ENCODE measurements at regions not wholly inside any gene's neighbourhood (a gene's known extent, or its start where the extent isn't known, plus 50 kb on each side); places are given as distances from the start of the nearest gene placed in this dataset.

DNA sequence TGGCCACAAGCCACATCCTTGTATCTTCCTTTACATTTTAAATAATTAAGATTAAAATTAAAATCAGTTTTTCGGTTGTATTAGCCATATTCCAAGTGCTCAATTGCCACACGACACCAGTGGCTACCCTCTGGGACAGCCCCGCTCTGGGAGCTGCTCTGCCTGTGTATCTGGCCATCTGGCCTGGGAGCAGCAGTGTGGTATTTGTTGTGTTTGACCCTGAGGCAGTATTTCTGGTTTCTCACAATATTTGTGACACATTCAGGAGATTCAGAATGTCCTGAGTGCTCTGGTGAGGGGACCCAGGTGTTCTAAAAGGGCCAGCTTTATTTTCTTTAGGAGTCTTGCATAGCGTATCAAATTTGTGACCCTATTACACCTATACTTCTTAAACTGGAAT is 179.0 kb downstream of the SUCLA2 start:
- no peak for DNase-seq

- DNase-seq, result no peak
These were observed 184.2 kb downstream of the SUCLA2 start for GRCh38 chr13:47816831-47817230.

DNA sequence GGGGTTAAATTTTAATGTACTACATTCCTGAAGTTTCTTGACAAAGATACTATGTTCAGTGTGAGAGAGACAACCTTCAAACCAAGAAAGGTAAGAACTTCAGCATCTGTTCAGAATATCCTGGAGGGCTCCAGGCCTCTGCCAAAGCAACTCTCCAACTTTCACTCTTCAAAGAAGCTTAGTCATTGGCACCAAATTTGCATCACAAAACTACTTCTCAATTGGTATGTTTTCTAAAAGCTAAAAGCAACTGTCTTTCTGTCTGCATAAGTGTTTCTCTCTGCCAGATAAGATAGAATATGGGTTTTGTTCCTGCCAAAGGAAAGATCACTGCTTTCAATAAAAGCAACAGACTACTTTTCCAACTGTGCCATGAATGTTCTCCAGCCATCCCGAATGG is 187.4 kb downstream of the SUCLA2 start:
- no peak for DNase-seq

GRCh38 chr13:47809411-47809810 is 191.7 kb downstream of the SUCLA2 start:
- DNase-seq, result no peak

GRCh38 chr13:47803131-47803530 is 197.9 kb downstream of the SUCLA2 start:
- DNase-seq, result no peak

DNA sequence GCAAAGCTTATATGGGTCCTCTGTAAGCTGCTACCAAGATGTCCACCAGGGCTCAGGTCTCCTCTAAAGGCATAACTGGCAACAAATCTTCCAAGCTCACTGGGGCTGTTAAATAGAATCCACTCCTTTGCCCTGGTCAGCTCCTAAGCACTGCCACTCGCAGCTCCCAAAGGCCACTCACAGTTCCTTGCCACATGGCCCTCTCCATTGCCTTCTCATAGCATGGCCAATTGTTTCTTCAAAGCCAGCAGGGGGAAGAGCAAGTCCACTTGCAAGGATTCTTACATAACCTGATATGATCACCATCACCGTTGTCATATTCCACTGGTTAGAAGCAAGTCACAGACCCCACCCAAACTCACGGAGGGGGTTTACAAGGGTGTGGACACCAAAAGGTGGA is 199.5 kb downstream of the SUCLA2 start:
- DNase-seq, result no peak

- no peak for DNase-seq
These were observed 200.5 kb downstream of the SUCLA2 start for GRCh38 chr13:47800593-47800992.

- no peak for DNase-seq
These were observed 202.2 kb downstream of the SUCLA2 start for GRCh38 chr13:47798906-47799305.

DNA sequence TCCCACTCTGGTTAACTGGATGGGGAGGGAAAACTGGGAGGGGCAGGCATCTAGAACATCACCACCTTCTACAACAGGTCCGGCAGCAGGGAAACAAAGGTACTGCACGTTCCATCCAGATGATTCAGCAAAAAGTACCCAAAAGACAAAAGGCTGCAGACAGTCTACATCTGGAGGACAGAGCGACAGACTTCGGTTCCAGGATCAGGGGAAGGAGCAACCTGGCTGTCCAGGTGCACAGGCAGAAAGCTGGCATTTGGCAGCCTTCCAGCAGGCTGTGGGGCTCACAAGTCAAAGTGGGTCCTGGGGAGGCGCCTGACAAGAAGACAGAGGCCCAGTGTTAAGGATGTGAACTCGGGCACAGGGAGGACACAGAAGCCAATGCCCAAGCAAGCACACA is 202.9 kb downstream of the SUCLA2 start:
- DNase-seq, result no peak

GRCh38 chr13:47796816-47797215 is 204.3 kb downstream of the SUCLA2 start:
- DNase-seq, result no peak

DNA sequence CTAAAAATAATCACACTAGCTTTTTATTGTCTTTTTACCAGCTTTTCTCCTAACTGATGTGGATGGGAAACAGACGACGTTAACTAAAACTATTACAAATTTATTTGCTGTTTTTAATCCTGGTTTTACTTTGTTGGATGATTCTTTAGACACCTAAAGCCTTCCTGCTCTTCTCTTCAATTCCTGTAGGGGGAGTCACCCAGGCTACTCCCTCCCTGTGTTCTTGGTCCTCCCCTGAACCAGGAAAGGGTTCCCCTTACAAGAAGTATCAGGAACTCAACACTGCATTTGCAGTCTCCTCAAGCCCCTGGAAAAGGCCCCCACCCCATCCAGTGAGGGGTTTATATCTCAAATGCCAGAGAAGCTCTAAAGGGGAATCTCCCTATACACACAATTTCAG is 206.1 kb downstream of the SUCLA2 start:
- peak in 1 of 2 experiments; percentile 22 for DNase-seq

- no peak for DNase-seq
These were observed 210.3 kb downstream of the SUCLA2 start for GRCh38 chr13:47790755-47791154.

GRCh38 chr13:47788844-47789243 is 212.2 kb downstream of the SUCLA2 start:
- DNase-seq, result no peak

GRCh38 chr13:47774671-47774994 is 226.4 kb downstream of the SUCLA2 start:
- DNase-seq, result no peak

DNA sequence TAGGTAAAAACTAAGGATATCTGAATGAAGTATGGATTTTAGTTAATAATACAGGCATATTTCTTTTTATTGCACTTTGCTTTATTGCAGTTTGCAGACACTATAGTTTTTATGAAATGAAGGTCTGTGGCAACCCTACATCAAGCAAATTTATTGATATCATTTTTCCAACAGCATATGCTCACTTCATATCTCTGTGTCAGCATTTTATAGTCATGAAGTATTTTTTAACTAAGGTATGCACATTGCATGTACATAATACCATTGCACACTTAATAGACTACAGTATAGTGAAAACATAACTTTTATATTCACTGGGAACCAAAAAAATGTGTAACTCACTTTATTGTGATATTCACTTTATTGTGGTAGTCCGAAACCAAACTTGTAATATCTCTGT is 236.3 kb downstream of the SUCLA2 start:
- no peak for DNase-seq

DNA sequence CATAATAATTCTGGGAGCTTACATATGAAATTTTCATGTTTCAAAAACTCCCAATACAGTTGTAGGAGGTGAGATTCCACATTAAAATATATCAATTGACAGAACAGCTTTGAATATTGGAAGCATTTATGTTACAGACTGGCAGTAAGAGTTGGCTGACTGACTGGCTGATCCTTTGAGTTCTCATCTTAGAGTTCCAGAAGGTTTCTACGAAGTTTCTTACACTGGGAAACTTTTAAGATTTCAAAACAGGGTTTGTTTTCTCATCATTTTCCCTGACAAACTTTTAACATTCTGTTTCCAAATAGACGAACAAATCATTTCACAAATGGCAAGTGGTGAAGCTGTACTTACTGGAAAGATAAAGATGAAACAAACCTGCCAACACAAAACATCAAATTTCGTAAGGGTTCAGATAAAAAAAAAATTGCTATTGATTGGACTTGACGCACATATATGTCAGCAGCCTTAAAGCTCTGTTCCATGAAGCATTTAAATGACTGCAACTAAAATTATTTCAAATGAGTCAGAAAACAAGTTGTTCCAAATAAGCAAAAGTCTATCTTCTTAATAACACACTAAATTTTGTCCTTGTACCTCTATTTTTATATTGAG is 243.5 kb downstream of the SUCLA2 start:
- DNase-seq, result no peak

DNA sequence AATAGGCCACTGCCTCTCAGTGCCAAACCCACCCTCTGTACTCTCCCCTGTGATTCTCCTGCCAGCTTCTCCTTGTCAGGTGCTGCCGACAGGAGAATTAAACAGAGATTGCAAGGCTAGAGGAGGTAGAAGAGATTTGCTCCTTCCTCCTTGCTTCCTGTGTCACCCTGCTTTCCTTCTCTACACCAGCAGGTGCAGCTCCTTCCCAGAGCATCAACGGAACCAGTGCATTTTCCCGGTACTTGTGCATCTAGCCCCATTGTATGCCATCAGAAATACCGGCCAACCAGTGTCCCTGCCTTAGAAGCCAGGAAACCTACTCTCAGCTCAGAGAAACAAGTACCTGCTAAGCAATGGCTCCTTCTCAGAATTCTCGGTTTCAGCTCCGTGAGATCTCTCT is 253.2 kb downstream of the SUCLA2 start:
- DNase-seq, result no peak

- no peak for DNase-seq
These were observed 274.7 kb downstream of the SUCLA2 start for GRCh38 chr13:47726394-47726793.

DNA sequence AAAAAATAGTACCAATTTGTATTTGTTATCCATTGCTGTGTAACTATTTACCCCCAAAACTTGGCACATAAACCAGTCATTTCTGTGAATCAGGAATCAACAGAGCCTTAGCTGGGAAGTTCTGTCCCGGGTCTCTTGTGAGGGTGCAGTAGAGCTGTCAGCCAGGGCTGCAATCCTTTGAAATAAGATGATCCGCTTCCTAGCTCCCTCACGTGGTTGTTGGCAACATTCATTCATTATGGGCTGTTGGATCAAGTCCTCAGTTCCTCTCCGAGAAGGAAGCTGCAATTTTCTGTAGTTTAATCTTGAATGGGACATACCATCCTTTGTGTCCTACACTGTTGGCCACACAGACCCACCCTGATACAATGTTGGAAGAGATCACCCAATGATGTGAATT is 277.2 kb downstream of the SUCLA2 start:
- DNase-seq, result no peak

GRCh38 chr13:47719164-47719563 is 281.9 kb downstream of the SUCLA2 start:
- no peak for DNase-seq

- no peak for DNase-seq
These were observed 282.5 kb downstream of the SUCLA2 start for GRCh38 chr13:47718556-47718955.

DNA sequence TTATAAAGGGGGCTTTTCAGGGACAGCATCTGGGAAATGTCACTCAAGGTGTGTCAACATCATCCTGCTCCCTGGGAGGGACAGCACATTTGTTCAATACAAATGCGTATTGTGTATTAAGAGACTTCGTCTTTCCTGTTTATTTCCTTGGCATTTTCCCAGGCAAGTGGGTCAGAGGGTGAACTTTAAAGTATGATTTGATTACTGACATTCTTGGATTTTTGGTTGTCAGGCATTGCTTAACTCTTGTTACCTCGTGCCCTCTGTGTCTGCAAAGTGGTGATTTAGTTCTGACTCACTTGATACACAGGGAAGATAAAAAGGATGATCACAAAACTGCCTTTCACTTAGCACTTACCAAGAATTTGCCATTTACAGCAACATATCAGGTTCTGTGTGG is 292.7 kb downstream of the SUCLA2 start:
- DNase-seq, result no peak

GRCh38 chr13:47707414-47707813 is 293.7 kb downstream of the SUCLA2 start:
- no peak for DNase-seq

DNA sequence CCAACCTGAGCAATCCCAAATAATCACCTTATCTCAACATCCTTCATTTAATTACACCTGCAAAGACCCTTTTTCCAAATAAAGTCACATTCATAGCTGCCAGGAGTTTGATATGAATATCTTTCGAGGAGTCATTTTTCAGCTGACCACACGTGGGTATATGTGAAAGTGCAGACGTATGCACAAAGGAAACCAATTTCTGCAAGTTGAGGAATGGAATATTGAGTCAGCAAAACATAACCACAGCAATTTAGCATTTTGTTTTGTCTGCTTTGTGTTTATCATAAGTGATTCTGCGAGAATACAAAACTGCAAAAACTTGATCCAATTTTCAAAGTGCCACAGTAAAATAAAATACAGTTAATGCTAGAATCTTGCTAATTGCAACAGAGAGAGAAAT is 295.9 kb downstream of the SUCLA2 start:
- no peak for DNase-seq

DNA sequence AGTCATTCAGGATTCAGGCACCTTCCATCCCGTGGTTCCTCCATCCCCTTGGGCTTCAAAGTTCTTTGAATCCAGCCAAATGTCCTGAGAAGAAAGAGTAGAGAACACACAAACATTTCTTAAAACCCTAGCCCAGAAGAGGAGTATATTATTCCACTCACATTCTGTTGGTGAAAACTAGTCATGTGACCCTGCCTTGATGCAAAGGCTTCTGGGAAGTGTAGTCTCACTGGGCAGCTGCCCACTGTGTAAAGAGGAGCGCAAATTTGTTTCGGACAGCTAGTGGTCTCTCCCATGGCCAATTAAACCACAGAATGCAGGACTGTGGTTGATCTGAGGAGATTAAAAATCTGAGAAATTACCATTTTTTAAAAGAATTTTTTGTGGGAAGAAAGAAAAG is 304.4 kb downstream of the SUCLA2 start:
- no peak for DNase-seq

DNA sequence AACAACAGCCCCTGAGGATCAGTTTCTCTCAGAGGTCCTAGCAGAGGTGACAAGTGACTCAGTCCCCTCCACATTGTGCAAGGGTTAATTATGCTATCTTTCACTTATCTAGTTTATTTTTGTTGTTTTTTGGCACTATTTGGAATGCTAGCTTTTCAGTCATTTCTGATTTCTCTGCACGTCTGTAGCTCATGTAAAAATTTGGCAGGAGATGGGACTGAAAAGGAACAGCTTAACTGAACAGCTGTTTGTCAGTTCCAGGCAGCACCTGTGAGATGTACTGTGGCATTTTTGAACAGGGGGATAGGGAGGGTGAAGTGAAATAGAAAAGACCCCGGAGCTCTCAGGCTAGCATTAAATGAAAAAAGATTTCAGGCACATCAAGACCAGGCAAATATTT is 313.5 kb downstream of the SUCLA2 start:
- no peak for DNase-seq

Data from SW 1271 (cell line).